HL-60 (cell line): ENCODE measurements at regions not wholly inside any gene's neighbourhood (a gene's known extent, or its start where the extent isn't known, plus 50 kb on each side); places are given as distances from the start of the nearest gene placed in this dataset.

Source experiments
- CTCF ChIP-seq: IDR thresholded peaks from one replicate; pipeline ENCODE4 v1.5.1; 2011; ENCODE audit warnings: low read length, control low read depth, inconsistent platforms; ENCODE audit not compliant: insufficient read depth
- GABPA ChIP-seq: IDR thresholded peaks from 2 replicates; pipeline ENCODE4 v1.6.1; 2012; ENCODE audit warnings: low read depth
- POLR2AphosphoS5 ChIP-seq: IDR thresholded peaks from 2 replicates; pipeline ENCODE4 v1.6.1; 2012; ENCODE audit warnings: low read depth
- REST ChIP-seq: IDR thresholded peaks from 2 replicates; pipeline ENCODE4 v1.6.1; 2012; ENCODE audit warnings: low read depth; ENCODE audit not compliant: insufficient replicate concordance

GRCh38 chrX:13440176-13440575 is 120.3 kb upstream of the ATXN3L start:
- no peak for TF ChIP-seq CTCF
- no peak for TF ChIP-seq POLR2AphosphoS5
- TF ChIP-seq REST: no peak
- TF ChIP-seq GABPA: no peak
